NCI-H1436 (cell line): ENCODE measurements at regions not wholly inside any gene's neighbourhood (a gene's known extent, or its start where the extent isn't known, plus 50 kb on each side); places are given as distances from the start of the nearest gene placed in this dataset.

Experiments used
- DNase-seq: peaks from one replicate; lab custom pipeline; 2025; lab: John Stamatoyannopoulos, UW

GRCh38 chr4:38313175-38313574 lies 350.8 kb upstream of the KLF3 start:
- peak; percentile 39 for DNase-seq

DNA sequence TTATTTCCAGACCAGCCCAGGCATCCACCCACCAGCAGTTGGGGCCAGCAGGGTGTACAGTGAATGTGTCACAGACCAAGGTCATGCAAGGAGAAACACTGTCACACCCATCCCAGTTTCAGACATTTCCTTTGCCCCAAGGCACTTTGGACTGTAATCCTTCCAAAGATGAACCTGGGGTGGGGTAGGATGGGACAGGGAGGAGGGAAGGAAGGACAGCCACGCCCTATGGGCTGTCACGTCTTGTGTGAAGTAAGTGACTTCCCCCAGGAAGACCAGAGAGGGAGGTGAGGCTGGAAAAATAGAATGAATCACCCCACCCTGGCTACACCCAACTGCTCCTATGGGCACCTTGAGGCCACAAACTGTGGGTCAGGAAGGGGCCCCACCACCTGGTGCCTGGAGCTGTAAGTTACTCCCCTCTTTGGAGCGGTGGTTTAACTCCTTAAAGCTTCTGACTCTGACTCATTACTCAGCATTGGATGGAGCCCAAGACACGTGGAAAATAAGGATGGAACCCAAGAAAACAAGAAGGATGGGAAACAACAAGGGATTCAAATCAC lies 349.9 kb upstream of the KLF3 start:
- DNase-seq = no peak

DNA sequence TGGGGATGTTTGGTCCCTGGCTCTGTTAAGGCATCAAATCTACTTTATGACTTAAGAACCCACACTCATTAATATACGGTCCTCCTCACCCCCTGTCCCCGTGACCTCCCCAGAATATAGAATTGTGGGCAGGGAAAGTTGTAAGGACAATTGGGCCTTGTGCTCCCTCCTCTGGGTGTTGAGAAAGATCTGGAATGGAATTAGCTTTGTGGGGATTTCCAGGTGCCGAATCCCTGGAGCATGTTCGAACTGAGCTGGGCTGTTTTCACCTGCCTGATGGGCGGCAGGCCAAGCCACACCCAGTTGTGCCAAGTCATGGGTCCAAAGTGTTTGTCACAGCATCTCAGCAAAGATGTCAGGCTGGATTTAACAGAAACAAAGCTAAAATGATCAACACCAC lies 349.3 kb upstream of the KLF3 start:
- no peak for DNase-seq

DNA sequence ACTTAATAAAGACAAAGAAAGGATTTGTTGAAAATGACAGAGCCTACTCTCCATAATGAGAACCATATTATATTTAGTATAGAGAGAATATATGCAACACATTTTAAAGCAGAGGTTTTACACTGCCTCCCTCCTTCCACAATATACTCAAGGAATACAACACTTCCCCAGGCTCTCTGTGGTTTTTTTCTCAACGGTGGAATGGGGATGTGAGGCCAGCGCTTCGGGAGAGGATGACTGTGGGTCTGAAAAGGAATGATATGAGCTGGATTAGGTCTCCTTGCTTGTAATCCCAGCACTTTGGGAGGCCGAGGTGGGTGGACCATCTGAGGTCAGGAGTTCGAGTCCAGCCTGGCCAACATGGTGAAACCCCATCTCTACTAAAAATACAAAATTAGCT lies 348.7 kb upstream of the KLF3 start:
- DNase-seq = no peak

DNA sequence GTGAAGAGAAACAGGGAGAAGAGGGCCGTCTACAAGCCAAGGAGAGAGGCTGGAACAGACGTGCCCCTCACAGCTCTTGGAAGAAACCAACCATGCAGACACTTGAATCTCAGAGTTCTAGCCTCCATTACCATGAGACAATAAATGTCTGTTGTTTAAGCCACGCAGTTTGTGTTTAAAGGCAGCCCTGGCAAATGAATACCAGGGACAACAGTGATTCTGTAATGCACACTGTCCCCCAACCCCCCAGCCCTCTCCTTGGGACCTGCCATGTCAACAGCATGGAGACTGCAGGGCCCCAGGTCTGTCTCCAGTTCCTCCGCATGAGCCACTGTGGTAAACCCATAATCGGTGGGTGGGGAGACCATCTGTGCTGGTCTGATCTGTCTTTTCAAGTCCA lies 348.0 kb upstream of the KLF3 start:
- DNase-seq = no peak

- no peak for DNase-seq
Measured at GRCh38 chr4:38317041-38317674, 346.8 kb upstream of the KLF3 start.

DNA sequence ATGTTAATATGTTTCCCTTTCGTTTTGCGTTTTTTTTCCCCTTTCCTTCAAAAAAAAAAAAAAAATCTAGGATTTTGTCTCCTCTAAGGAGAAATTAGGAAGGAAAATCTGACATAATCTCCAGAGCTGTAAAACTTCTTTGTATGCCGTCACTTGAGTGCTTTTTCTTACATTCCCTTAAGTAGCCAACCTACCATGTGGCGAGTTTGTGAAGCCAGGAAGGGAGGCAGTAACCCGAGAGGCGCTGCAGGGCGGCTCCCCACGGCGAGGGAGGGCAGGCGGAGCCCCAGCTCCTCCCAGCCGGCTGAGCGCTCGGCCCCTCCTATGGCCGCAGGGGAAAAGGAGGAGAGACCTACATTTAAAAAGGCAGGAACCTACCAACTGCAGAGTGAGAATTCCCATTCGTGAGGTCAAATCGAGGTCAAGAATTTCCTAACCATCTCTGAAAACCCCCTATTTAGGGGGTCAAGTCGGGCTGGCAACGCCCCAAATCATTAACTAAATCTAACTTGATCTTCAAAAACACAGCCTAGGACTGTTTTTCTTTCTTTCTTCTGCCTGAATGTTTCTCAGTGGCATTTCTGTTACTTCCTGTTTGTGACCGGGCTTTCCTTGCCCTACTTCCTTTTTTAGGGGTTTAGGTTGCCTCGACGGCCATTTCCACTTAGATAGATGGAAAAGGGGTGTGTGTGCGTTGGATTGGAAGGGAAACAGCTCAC lies 345.1 kb upstream of the KLF3 start:
- DNase-seq = peak; percentile 81

GRCh38 chr4:38319456-38320342 lies 344.3 kb upstream of the KLF3 start:
- peak; percentile 81 for DNase-seq

GRCh38 chr4:38320343-38320695 lies 343.7 kb upstream of the KLF3 start:
- DNase-seq = no peak

DNA sequence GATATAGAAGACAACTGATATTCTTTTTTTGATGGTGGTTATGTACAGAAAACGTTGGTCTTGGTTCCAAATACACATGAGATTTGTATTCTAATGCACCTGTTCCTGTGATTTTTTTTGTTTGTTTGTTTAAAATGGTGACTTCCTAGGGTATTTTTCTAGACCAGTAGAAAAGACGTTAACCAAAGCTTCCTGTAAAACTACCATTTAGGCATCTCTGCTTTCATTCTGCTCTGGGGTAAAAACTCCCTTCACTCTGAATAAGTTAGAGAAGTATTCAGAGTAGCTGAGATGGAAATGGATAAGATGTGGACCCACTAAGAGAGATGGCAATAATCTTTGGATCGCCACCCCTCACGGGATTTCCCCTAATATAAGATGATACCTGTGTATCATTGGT lies 343.2 kb upstream of the KLF3 start:
- DNase-seq = no peak

GRCh38 chr4:38322714-38323113 lies 341.3 kb upstream of the KLF3 start:
- DNase-seq = no peak

- DNase-seq = no peak
Measured at GRCh38 chr4:38323141-38323641, 340.8 kb upstream of the KLF3 start.

- no peak for DNase-seq
Measured at GRCh38 chr4:38324861-38325628, 339.0 kb upstream of the KLF3 start.

DNA sequence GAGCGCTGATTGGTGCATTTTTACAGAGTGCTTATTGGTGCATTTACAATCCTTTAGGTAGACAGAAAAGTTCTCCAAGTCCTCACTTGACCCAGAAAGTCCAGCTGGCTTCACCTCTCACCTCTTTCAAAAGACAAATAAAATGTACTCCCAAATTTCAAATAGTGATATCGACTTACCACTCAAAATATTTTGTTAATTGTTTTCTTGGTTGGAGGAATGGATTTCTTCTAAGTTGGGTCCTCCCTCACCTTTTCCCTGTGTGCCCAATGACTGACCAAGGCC lies 338.4 kb upstream of the KLF3 start:
- DNase-seq = no peak

DNA sequence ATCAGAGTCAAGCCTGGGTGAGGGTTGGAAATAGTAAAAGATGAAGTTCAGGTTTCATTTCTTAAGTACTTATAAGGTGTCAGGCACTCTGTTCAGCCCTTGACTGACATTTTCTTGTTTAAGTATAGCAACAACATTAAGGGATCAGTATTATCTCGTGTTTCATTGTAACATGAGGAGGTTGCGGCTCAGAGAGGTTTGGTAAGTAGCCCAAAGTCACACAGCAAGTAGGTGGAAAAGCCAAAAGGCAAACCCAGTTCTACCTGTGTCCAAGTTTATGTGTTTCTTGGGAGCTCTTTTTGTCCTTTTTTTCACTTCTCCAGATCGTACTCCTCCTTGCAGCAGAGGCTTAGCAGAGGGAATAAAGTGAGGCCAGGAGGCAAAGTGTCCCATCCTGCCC lies 337.5 kb upstream of the KLF3 start:
- DNase-seq = no peak

- no peak for DNase-seq
Measured at GRCh38 chr4:38327174-38327573, 336.8 kb upstream of the KLF3 start.

DNA sequence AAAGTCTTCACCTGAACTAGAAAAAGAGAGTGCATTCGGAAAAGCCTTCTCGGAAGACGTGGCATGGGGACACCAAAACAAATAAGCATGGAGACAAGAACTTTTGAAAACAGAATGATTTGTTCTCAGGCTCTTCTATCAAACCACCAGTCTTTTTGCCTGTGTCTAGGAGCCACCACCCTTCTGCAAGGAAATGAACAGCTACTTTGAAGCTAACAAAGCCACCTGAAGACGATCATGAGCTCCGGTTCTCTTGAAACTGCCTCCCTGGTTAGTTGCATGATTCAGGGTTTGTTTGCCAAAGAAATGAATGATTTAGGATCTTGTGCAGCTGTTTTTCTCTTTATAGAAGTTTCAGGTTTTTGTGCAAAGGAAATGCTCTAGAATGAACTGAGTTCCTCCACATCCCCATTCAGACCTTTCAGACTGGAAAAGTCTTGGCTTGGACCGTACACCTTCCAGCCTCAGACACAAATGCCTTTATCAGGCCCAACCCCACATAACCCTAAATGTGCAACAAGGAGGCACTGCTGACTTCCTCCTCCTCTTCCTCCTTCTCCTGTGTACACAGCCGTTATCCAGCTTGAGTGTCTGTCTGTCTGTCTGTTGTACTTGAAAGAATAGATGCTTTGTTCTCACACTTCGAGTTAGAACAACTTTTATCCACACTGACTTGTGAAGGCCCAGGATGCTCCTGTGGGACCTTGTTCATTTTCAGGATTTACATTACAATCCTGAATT lies 334.8 kb upstream of the KLF3 start:
- no peak for DNase-seq

DNA sequence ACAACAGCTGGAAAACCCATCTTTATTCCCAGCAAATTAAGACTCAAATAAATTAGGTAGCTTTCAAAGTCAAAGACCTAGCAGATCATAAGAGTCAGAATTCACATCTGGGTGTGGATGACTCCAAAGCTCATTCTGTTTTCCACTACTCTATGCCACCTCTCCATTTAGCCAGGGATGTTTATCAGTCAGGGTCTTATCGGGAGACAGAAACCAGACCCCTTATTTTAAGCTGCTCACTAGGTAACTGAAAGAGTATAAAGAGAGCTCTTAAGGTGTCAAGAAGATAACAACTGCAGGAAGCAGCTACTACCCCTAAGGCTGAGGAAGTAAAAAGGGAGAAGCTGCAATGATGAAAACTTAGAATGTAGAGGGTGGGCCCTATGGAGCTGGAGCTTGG lies 333.7 kb upstream of the KLF3 start:
- DNase-seq = no peak

DNA sequence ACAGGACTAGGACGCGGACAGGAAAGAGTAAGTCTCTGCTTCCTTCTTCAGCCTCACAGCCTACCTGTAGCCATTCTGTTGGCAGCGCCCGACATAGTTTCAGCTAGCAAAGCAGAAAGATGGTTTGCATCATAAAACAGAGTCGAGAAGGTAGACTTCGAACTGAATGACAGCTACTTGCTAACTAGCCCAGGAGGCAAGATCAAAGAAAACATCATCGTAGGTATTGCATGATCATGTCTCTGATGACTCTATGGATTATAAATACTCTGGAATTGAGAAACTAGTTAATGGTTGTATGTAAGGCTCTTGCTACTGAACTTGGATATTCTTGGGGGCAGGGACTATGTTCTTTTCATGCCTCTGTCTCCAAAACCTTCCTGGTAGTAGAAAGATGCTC lies 333.1 kb upstream of the KLF3 start:
- DNase-seq = no peak

DNA sequence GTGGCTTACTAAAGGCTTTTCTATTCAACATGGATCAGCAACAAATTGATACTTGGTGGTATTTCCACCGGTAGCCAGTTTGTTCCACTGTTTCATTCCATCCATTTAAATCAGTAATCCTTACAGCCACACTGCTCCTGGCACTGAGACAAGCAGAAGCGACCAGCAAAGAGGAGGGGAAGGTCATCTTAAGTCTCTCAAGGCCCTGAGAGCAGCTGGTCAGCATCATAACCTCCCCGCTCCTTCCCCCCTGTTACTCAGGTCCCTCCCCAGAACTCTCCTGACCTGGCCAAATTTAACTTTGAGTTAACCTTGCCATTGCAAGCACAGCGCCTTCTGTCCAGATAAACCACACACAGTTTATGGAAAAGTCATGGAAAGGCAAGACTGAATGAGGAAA lies 331.3 kb upstream of the KLF3 start:
- no peak for DNase-seq

DNA sequence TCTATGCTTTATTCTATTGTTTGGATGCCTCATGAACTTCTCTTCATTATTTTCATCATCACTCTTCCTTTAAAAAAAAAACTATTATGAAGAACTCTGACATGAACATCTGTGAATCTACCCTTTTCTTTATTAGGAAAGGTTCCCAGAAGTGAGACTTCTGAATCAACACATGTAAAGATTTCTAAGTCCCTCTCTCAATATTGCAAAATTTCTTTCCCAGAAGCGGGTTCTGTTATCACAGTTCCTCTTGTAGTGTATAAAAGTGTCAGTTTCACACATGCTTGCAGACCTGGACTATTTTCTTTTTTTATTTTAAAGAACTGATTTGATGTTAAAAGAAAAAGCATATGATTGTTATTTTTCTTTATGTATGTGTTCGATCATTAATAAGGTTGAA lies 330.8 kb upstream of the KLF3 start:
- DNase-seq = no peak
